Activated CD4-positive, alpha-beta T cell treated with anti-CD3 and anti-CD28 coated beads for 24 hours (primary cell): ENCODE measurements at regions not wholly inside any gene's neighbourhood (a gene's known extent, or its start where the extent isn't known, plus 50 kb on each side); places are given as distances from the start of the nearest gene placed in this dataset.
A peak's percentile ranks its signal among the peaks of the same experiment; 100 is the strongest.

ENCODE experiments used
- DNase-seq, 2 donors: peaks; one replicate each; pipeline ENCODE4 v3.0.0-alpha.2; 2020; ENCODE audit warnings: low read depth in 2 of 2

GRCh38 chr9:118059484-118060278 is 355.5 kb downstream of the TLR4 start:
- DNase-seq, result peak in 1 of 2 donors; percentile 0

- DNase-seq, result no peak
These were observed 379.0 kb downstream of the TLR4 start for GRCh38 chr9:118083161-118083560.

GRCh38 chr9:118088090-118088489 is 383.9 kb downstream of the TLR4 start:
- DNase-seq, result no peak

GRCh38 chr9:118091226-118091625 is 387.0 kb downstream of the TLR4 start:
- no peak for DNase-seq

GRCh38 chr9:118091711-118092500 is 387.7 kb downstream of the TLR4 start:
- DNase-seq, result no peak

- no peak for DNase-seq
These were observed 390.2 kb downstream of the TLR4 start for GRCh38 chr9:118094387-118094786.

GRCh38 chr9:118100529-118101419 is 396.6 kb downstream of the TLR4 start:
- DNase-seq, result no peak

- no peak for DNase-seq
These were observed 400.2 kb downstream of the TLR4 start for GRCh38 chr9:118104363-118104762.

- no peak for DNase-seq
These were observed 404.8 kb downstream of the TLR4 start for GRCh38 chr9:118108971-118109370.

- DNase-seq, result no peak
These were observed 405.3 kb downstream of the TLR4 start for GRCh38 chr9:118109542-118109941.

GRCh38 chr9:118121361-118121760 is 417.2 kb downstream of the TLR4 start:
- DNase-seq, result no peak

GRCh38 chr9:118128313-118128712 is 424.1 kb downstream of the TLR4 start:
- DNase-seq, result no peak

GRCh38 chr9:118129541-118129940 is 425.3 kb downstream of the TLR4 start:
- no peak for DNase-seq

GRCh38 chr9:118148990-118149389 is 444.8 kb downstream of the TLR4 start:
- no peak for DNase-seq

GRCh38 chr9:118156846-118157245 is 452.6 kb downstream of the TLR4 start:
- DNase-seq, result no peak

- DNase-seq, result no peak
These were observed 458.5 kb downstream of the TLR4 start for GRCh38 chr9:118162716-118163115.

- no peak for DNase-seq
These were observed 459.5 kb downstream of the TLR4 start for GRCh38 chr9:118163751-118164150.

GRCh38 chr9:118165451-118165850 is 461.2 kb downstream of the TLR4 start:
- DNase-seq, result no peak

- no peak for DNase-seq
These were observed 466.1 kb downstream of the TLR4 start for GRCh38 chr9:118170032-118170955.

- DNase-seq, result no peak
These were observed 473.0 kb downstream of the TLR4 start for GRCh38 chr9:118177241-118177640.

- DNase-seq, result no peak
These were observed 479.4 kb downstream of the TLR4 start for GRCh38 chr9:118183576-118183975.
